Left ventricle myocardium inferior (tissue), 1 donor: ENCODE measurements at regions not wholly inside any gene's neighbourhood (a gene's known extent, or its start where the extent isn't known, plus 50 kb on each side); places are given as distances from the start of the nearest gene placed in this dataset.

Experiments used
- DNase-seq: peaks from one replicate; pipeline ENCODE4 v3.0.0-alpha.2; 2020
- H3K27ac ChIP-seq: fragments of 200-600 bp; replicated peaks from 2 replicates; pipeline ENCODE4 v1.8.0; 2021
- H3K27me3 ChIP-seq: fragments of 200-600 bp; 2 replicates; pipeline ENCODE4 v1.8.0; 2021; ENCODE audit warnings: low read depth
- H3K36me3 ChIP-seq: fragments of 200-600 bp; 2 replicates; pipeline ENCODE4 v1.8.0; 2021
- H3K4me1 ChIP-seq: fragments of 200-600 bp; 2 replicates; pipeline ENCODE4 v1.8.0; 2021
- H3K4me3 ChIP-seq: fragments of 200-600 bp; 2 replicates; pipeline ENCODE4 v1.8.0; 2021; ENCODE audit warnings: mild to moderate bottlenecking, moderate library complexity
- H3K9me3 ChIP-seq: fragments of 200-600 bp; replicated peaks from 2 replicates; pipeline ENCODE4 v1.8.0; 2021
- CTCF ChIP-seq: fragments of 200-600 bp; IDR thresholded peaks from 2 replicates; pipeline ENCODE4 v1.8.0; 2021; ENCODE audit warnings: antibody characterized with exemption, mild to moderate bottlenecking, borderline replicate concordance
- intact Hi-C: fragments of 100-400 bp; cut with micrococcal nuclease; formaldehyde crosslinking; loops from one replicate; pipeline ENCODE4 v1.11.0; 2022
- donor health status: DM: no; HTN: yes; CAD: no; lungs with severe emphysema.

- TF ChIP-seq CTCF, result no peak
- no peak overlapping the region for H3K4me3 ChIP-seq
These were observed 109.2 kb upstream of the HS3ST1 start for GRCh38 chr4:11537846-11538245.

GRCh38 chr4:11535333-11535732 is 106.6 kb upstream of the HS3ST1 start:
- DNase-seq, result no peak
- no peak overlapping the region for H3K4me3 ChIP-seq
- no peaks in the 10 kb centered on the region for H3K4me1 ChIP-seq
- H3K27me3 ChIP-seq, result no peaks in the 10 kb centered on the region
- intact Hi-C loops, result no loop called here
- no peaks in the 10 kb centered on the region for H3K36me3 ChIP-seq
- no peak for TF ChIP-seq CTCF
- H3K27ac ChIP-seq, result no peak overlapping the region
- H3K9me3 ChIP-seq, result peaks cover 7% of the 10 kb centered on the region

More at GRCh38 chr4:11537846-11538245, 109.2 kb upstream of the HS3ST1 start:
- no peaks in the 10 kb centered on the region for H3K27me3 ChIP-seq
- no peaks in the 10 kb centered on the region for H3K36me3 ChIP-seq
- no peak overlapping the region for H3K27ac ChIP-seq
- intact Hi-C loops, result no loop called here
- no peaks in the 10 kb centered on the region for H3K9me3 ChIP-seq
- no peaks in the 10 kb centered on the region for H3K4me1 ChIP-seq
- no peak for DNase-seq

- H3K4me3 ChIP-seq, result no peak overlapping the region
- H3K36me3 ChIP-seq, result no peaks in the 10 kb centered on the region
- peaks cover under 1% of the 10 kb centered on the region for H3K4me1 ChIP-seq
- no peaks in the 10 kb centered on the region for H3K27me3 ChIP-seq
- H3K27ac ChIP-seq, result no peak overlapping the region
- H3K9me3 ChIP-seq, result peaks cover 13% of the 10 kb centered on the region
- DNase-seq, result no peak
- intact Hi-C loops, result no loop called here
- no peak for TF ChIP-seq CTCF
These were observed 106.1 kb upstream of the HS3ST1 start for GRCh38 chr4:11534623-11535302.

- Histone ChIP-seq H3K9me3 (peaks cover 13% of the 10 kb centered on the region), H3K27ac (no peak overlapping the region), H3K4me3 (no peak overlapping the region), H3K4me1 (peaks cover 10% of the 10 kb centered on the region), H3K36me3 (no peaks in the 10 kb centered on the region), H3K27me3 (no peaks in the 10 kb centered on the region)
- no peak for DNase-seq
- TF ChIP-seq CTCF, result no peak
- intact Hi-C loops, result no loop called here
These were observed 103.4 kb upstream of the HS3ST1 start for GRCh38 chr4:11532138-11532537.

GRCh38 chr4:11529625-11530201 is 101.0 kb upstream of the HS3ST1 start:
- Histone ChIP-seq H3K27me3 (no peaks in the 10 kb centered on the region), H3K27ac (no peak overlapping the region), H3K36me3 (no peaks in the 10 kb centered on the region), H3K9me3 (peaks cover 13% of the 10 kb centered on the region), H3K4me3 (no peak overlapping the region), H3K4me1 (peaks cover 10% of the 10 kb centered on the region)
- no peak for DNase-seq
- intact Hi-C loops, result no loop called here
- no peak for TF ChIP-seq CTCF
